GM13976 (cell line): ENCODE measurements at regions not wholly inside any gene's neighbourhood (a gene's known extent, or its start where the extent isn't known, plus 50 kb on each side); places are given as distances from the start of the nearest gene placed in this dataset.

Experiments used
- DNase-seq: peaks from one replicate; pipeline ENCODE4 v3.0.0; 2012; ENCODE audit warnings: low spot score
- CTCF ChIP-seq: IDR thresholded peaks from 2 replicates; pipeline ENCODE4 v1.5.1; 2012; ENCODE audit warnings: borderline replicate concordance, mild to moderate bottlenecking; ENCODE audit not compliant: insufficient read depth; ENCODE audit errors: extremely low read depth, missing control alignments, control extremely low read depth
- in situ Hi-C: fragments of 300-500 bp; cut with MboI; formaldehyde crosslinking; loops from one replicate; pipeline ENCODE4 v1.12.0; 2022; ENCODE audit warnings: low sequenced_read_pairs, mixed read lengths, inconsistent platforms; ENCODE audit not compliant: unreplicated experiment

DNA sequence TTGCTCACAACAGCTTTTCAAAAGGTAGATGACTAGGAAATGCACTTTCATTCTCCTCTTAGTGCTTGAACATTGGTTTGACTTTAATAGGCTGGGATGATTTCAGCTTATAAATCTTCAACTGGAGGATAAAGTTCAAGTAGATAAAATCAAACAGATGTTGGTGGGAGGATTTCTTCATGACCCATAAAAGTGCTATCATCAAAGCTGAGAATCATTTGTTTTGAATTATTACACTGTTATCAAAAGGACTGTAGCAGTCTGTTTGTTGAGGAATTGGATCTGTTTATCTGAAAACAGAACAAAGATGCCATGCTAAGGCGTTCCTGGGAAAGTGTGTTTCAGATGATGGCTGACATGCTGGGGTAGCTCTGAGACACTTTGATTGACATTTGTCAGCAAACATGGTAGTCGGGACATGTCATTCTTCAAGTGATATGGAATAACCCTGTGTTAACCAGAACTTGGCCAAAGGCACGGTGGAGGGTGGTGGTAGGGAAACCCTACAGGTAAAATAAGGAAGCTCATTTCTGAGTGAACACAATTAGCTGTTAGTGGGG is 304.0 kb upstream of the PITX2 start:
- no peak for TF ChIP-seq CTCF
- no peak for DNase-seq
- in situ Hi-C loops = no loop called here

- no peak for TF ChIP-seq CTCF
- in situ Hi-C loops = no loop called here
- DNase-seq = no peak
These were observed 310.5 kb upstream of the PITX2 start for GRCh38 chr4:110933341-110933740.

GRCh38 chr4:110944501-110944900 is 321.6 kb upstream of the PITX2 start:
- in situ Hi-C loops = no loop called here
- DNase-seq = no peak
- TF ChIP-seq CTCF = no peak

GRCh38 chr4:110945600-110945999 is 322.7 kb upstream of the PITX2 start:
- no peak for TF ChIP-seq CTCF
- no peak for DNase-seq
- in situ Hi-C loops = no loop called here

DNA sequence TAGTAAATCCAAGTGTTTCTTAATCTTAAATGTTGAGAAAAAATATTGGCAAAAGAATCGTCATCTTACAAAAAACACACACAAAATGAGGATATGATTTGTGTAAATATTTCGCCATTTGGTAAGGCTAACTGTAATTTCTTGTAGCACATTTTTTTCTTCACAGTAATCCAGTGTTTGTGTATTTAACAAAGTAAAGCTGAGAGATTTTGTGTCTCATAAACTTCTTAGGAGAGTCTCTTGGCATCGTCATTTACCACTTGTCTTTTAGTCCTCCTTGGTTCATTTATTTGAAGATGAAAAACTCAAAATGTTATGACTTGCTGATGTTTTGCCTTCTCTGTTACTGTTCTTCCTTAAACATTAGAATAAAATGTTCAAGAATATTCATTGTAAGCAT is 326.7 kb upstream of the PITX2 start:
- TF ChIP-seq CTCF = no peak
- in situ Hi-C loops = no loop called here
- no peak for DNase-seq

GRCh38 chr4:110950731-110951130 is 327.9 kb upstream of the PITX2 start:
- in situ Hi-C loops = loop anchor here (25.0 kb wide), 1 partner anchor 313 kb away; no protein-coding TSS in a partner anchor
- no peak for TF ChIP-seq CTCF
- no peak for DNase-seq
